H9 (cell line): ENCODE measurements at regions not wholly inside any gene's neighbourhood (a gene's known extent, or its start where the extent isn't known, plus 50 kb on each side); places are given as distances from the start of the nearest gene placed in this dataset.

Experiments
- DNase-seq: peaks from one replicate; pipeline ENCODE4 v3.0.0-alpha.2; 2017
- H2AFZ ChIP-seq: one replicate; pipeline ENCODE4 v1.6.1; 2013; ENCODE audit warnings: mild to moderate bottlenecking, low read length, control low read depth, moderate library complexity
- H2AK5ac ChIP-seq: 2 replicates; pipeline ENCODE4 v1.6.1; 2013; ENCODE audit warnings: low read length, control low read depth, mixed read lengths; ENCODE audit not compliant: insufficient read length
- H2BK120ac ChIP-seq: one replicate; pipeline ENCODE4 v1.6.1; 2013; ENCODE audit warnings: low read depth, mild to moderate bottlenecking, low read length, control low read depth, inconsistent platforms; ENCODE audit not compliant: poor library complexity, severe bottlenecking
- H2BK12ac ChIP-seq: 2 replicates; pipeline ENCODE4 v1.6.1; 2013; ENCODE audit warnings: low read length, control low read depth, mixed read lengths, low read depth; ENCODE audit not compliant: insufficient read length
- H2BK15ac ChIP-seq: 2 replicates; pipeline ENCODE4 v1.6.1; 2013; ENCODE audit warnings: low read depth, low read length, control low read depth
- H2BK20ac ChIP-seq: one replicate; pipeline ENCODE4 v1.6.1; 2013; ENCODE audit warnings: low read depth, mild to moderate bottlenecking, low read length, control low read depth, inconsistent platforms; ENCODE audit not compliant: poor library complexity, severe bottlenecking
- H2BK5ac ChIP-seq: 2 replicates; pipeline ENCODE4 v1.6.1; 2013; ENCODE audit warnings: low read length, control low read depth, mixed read lengths; ENCODE audit not compliant: insufficient read length
- H3K14ac ChIP-seq: 2 replicates; pipeline ENCODE4 v1.6.1; 2013; ENCODE audit warnings: low read length, control low read depth; ENCODE audit not compliant: insufficient read depth
- H3K18ac ChIP-seq: 2 replicates; pipeline ENCODE4 v1.6.1; 2013; ENCODE audit warnings: low read depth, mild to moderate bottlenecking, mixed read lengths, low read length, control low read depth; ENCODE audit not compliant: insufficient read length
- H3K23ac ChIP-seq: 2 replicates; pipeline ENCODE4 v1.6.1; 2013; ENCODE audit warnings: low read length, control low read depth, mixed read lengths, low read depth; ENCODE audit not compliant: insufficient read length
- H3K23me2 ChIP-seq: 2 replicates; pipeline ENCODE4 v1.6.1; 2013; ENCODE audit warnings: low read depth, mild to moderate bottlenecking, mixed read lengths, low read length, control low read depth; ENCODE audit not compliant: insufficient read length, poor library complexity, severe bottlenecking
- H3K27ac ChIP-seq: 2 replicates; pipeline ENCODE4 v1.5.1; 2013; ENCODE audit warnings: low read length, control low read depth, mixed read lengths, low read depth; ENCODE audit not compliant: insufficient read length
- H3K27me3 ChIP-seq: 2 replicates; pipeline ENCODE4 v1.6.1; 2013; ENCODE audit warnings: low read length, control low read depth, inconsistent platforms; ENCODE audit not compliant: insufficient read depth
- H3K4ac ChIP-seq: 2 replicates; pipeline ENCODE4 v1.6.1; 2013; ENCODE audit warnings: low read depth, mild to moderate bottlenecking, control low read depth, inconsistent platforms, low read length, moderate library complexity
- H3K4me1 ChIP-seq: 2 replicates; pipeline ENCODE4 v1.6.1; 2013; ENCODE audit warnings: low read length, control low read depth, inconsistent platforms; ENCODE audit not compliant: insufficient read depth
- H3K4me2 ChIP-seq: 2 replicates; pipeline ENCODE4 v1.6.1; 2013; ENCODE audit warnings: low read length, control low read depth, mixed read lengths; ENCODE audit not compliant: insufficient read length, insufficient read depth
- H3K56ac ChIP-seq: 2 replicates; pipeline ENCODE4 v1.6.1; 2013; ENCODE audit warnings: low read depth, mild to moderate bottlenecking, mixed read lengths, low read length, control low read depth; ENCODE audit not compliant: insufficient read length
- H3K79me1 ChIP-seq: 2 replicates; pipeline ENCODE4 v1.6.1; 2013; ENCODE audit warnings: low read depth, mild to moderate bottlenecking, moderate library complexity, low read length, control low read depth, inconsistent platforms; ENCODE audit not compliant: insufficient read depth, poor library complexity, severe bottlenecking
- H3K79me2 ChIP-seq: 2 replicates; pipeline ENCODE4 v1.6.1; 2013; ENCODE audit warnings: low read length, control low read depth, inconsistent platforms; ENCODE audit not compliant: insufficient read depth
- H3K9ac ChIP-seq: 2 replicates; pipeline ENCODE4 v1.6.1; 2013; ENCODE audit warnings: low read length, control low read depth, mixed read lengths; ENCODE audit not compliant: insufficient read length; ENCODE audit errors: extremely low read depth
- H3K9me3 ChIP-seq: one replicate; pipeline ENCODE4 v1.6.1; 2013; ENCODE audit warnings: low read depth, low read length, inconsistent platforms; ENCODE audit not compliant: control insufficient read depth
- H3T11ph ChIP-seq: one replicate; pipeline ENCODE4 v1.6.1; 2013; ENCODE audit warnings: mild to moderate bottlenecking, low read length, control low read depth, inconsistent platforms
- H4K20me1 ChIP-seq: one replicate; pipeline ENCODE4 v1.6.1; 2013; ENCODE audit not compliant: control insufficient read depth, insufficient read length, insufficient read depth
- H4K5ac ChIP-seq: 2 replicates; pipeline ENCODE4 v1.6.1; 2013; ENCODE audit warnings: low read depth, mild to moderate bottlenecking, mixed read lengths, low read length, control low read depth; ENCODE audit not compliant: insufficient read length
- H4K8ac ChIP-seq: replicated peaks from 2 replicates; pipeline ENCODE4 v1.6.1; 2013; ENCODE audit warnings: low read length, control low read depth, mixed read lengths, low read depth; ENCODE audit not compliant: insufficient read length
- H4K91ac ChIP-seq: 2 replicates; pipeline ENCODE4 v1.6.1; 2013; ENCODE audit warnings: low read depth, mild to moderate bottlenecking, moderate library complexity, mixed read lengths, low read length, control low read depth; ENCODE audit not compliant: insufficient read length
- H3K27ac Mint-ChIP-seq, 3 experiments: 2 replicates in 2 of 3; 3 replicates in 1 of 3; pipeline ENCODE4 v1.8.0; 2020 to 2021; ENCODE audit warnings: mixed read lengths in 3 of 3, mild to moderate bottlenecking in 1 of 3, moderate library complexity in 1 of 3
- H3K27me3 Mint-ChIP-seq: 2 replicates; pipeline ENCODE4 v1.8.0; 2021; ENCODE audit warnings: low read depth, mild to moderate bottlenecking, moderate library complexity, mixed read lengths
- H3K36me3 Mint-ChIP-seq, 3 experiments: 2 replicates in 2 of 3; 3 replicates in 1 of 3; pipeline ENCODE4 v1.8.0; 2020 to 2021; ENCODE audit warnings: low read depth in 3 of 3, mixed read lengths in 3 of 3; ENCODE audit not compliant: insufficient read depth in 1 of 3
- H3K4me1 Mint-ChIP-seq, 2 experiments: 2 replicates each; pipeline ENCODE4 v1.8.0; 2020; ENCODE audit warnings: mixed read lengths in 2 of 2
- H3K4me3 Mint-ChIP-seq, 2 experiments: 2 replicates in 1 of 2; 3 replicates in 1 of 2; pipeline ENCODE4 v1.8.0; 2020 to 2021; ENCODE audit warnings: mild to moderate bottlenecking in 2 of 2, mixed read lengths in 2 of 2, moderate library complexity in 1 of 2
- H3K9me3 Mint-ChIP-seq, 2 experiments: 2 replicates in 1 of 2; 3 replicates in 1 of 2; pipeline ENCODE4 v1.8.0; 2020; ENCODE audit warnings: mild to moderate bottlenecking in 2 of 2, mixed read lengths in 2 of 2, moderate library complexity in 1 of 2
- WGBS: extraction: QIAGEN DNeasy Blood & Tissue Kit; methylation state at CpG from one replicate; pipeline ENCODE4 v1.1.7; 2013; ENCODE audit warnings: missing lambda C conversion rate, low lambda C conversion rate, mixed read lengths; ENCODE audit not compliant: insufficient read length; ENCODE audit errors: extremely low coverage; 5-methylcytosine and 5-hydroxymethylcytosine counted together
- TF ChIP-seq, protein P1 (sequence below): fragments of 200-600 bp; sonication (generic); conservative IDR thresholded peaks from 3 replicates; pipeline ENCODE4 v1.8.0; 2021; ENCODE audit warnings: antibody characterized with exemption, mild to moderate bottlenecking

- Histone ChIP-seq H4K20me1 (no peaks in the 10 kb centered on the region), H2BK20ac (no peak overlapping the region), H3T11ph (no peak overlapping the region), H3K9ac (no peak overlapping the region), H4K8ac (no peak overlapping the region), H4K5ac (no peak overlapping the region), H3K4ac (no peak overlapping the region), H3K56ac (no peak overlapping the region), H3K4me2 (no peak overlapping the region), H2BK12ac (no peak overlapping the region), H3K23ac (no peak overlapping the region), H4K91ac (no peak overlapping the region), H2AFZ (no peak overlapping the region), H3K79me1 (no peaks in the 10 kb centered on the region), H2AK5ac (no peak overlapping the region), H3K23me2 (no peaks in the 10 kb centered on the region), H2BK5ac (no peak overlapping the region), H3K79me2 (no peaks in the 10 kb centered on the region), H3K18ac (no peak overlapping the region), H3K27me3 (no peaks in the 10 kb centered on the region), H3K4me1 (no peaks in the 10 kb centered on the region), H3K27ac (no peak overlapping the region), H3K9me3 (no peaks in the 10 kb centered on the region), H2BK120ac (no peak overlapping the region), H2BK15ac (no peak overlapping the region), H3K14ac (no peak overlapping the region)
- TF ChIP-seq, protein P1, sequence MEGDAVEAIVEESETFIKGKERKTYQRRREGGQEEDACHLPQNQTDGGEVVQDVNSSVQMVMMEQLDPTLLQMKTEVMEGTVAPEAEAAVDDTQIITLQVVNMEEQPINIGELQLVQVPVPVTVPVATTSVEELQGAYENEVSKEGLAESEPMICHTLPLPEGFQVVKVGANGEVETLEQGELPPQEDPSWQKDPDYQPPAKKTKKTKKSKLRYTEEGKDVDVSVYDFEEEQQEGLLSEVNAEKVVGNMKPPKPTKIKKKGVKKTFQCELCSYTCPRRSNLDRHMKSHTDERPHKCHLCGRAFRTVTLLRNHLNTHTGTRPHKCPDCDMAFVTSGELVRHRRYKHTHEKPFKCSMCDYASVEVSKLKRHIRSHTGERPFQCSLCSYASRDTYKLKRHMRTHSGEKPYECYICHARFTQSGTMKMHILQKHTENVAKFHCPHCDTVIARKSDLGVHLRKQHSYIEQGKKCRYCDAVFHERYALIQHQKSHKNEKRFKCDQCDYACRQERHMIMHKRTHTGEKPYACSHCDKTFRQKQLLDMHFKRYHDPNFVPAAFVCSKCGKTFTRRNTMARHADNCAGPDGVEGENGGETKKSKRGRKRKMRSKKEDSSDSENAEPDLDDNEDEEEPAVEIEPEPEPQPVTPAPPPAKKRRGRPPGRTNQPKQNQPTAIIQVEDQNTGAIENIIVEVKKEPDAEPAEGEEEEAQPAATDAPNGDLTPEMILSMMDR = no peak
- no peaks in the 10 kb centered on the region for H3K36me3 Mint-ChIP-seq
- no CpG with 5 or more reads among the region's 15 CpGs for whole genome bisulfite sequencing
- no peaks in the 10 kb centered on the region for H3K9me3 Mint-ChIP-seq
- DNase-seq = no peak
- no peak overlapping the region for H3K4me3 Mint-ChIP-seq
- peaks cover 0 to 3% of the 10 kb centered on the region in 2 experiments; a peak in 1 of 4 replicates for H3K4me1 Mint-ChIP-seq
- peaks cover 27% of the 10 kb centered on the region for H3K27me3 Mint-ChIP-seq
- no peak overlapping the region for H3K27ac Mint-ChIP-seq
Measured at GRCh38 chr16:7017006-7017662, 315.5 kb upstream of the RBFOX1 start.
